ENCODE measurements at regions not wholly inside any gene's neighbourhood (a gene's known extent, or its start where the extent isn't known, plus 50 kb on each side); places are given as distances from the start of the nearest gene placed in this dataset.

DNA sequence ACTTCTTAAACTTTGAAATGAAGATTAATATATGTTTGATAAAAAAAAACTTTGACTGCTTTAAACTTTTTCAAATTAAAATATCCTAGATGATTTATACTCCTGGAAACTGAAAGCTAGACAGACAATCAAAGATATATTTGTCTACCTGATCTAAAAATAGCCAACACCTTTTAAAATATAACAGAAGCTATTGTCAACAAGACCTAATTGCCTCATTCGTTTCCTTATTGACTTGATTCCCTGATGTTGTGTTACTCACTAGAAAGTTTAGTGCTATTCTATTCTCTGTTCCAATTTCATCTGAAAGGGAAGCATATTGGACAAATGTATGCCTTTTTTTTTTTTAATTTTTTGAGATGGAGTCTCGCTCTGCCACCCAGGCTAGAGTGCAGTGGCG is 445.6 kb upstream of the ADAMTS5 start:
- 87 to 89% methylated on average over 3 of the region's 3 CpGs for WGBS, 2 donors
- no peaks in the 10 kb centered on the region for H3K27me3 ChIP-seq (ENCODE audit: control insufficient read depth in 1 of 2, insufficient read depth in 2 of 2, low read length in 1 of 2)
- DNase-seq (no peak), ATAC-seq (ENCODE audit: low FRiP score) (no peak)
- intact Hi-C loops (cut with DNase I): no loop called here
- no peak overlapping the region for H3K4me3 ChIP-seq (ENCODE audit: low read length in 2 of 2)
- H3K9me3 ChIP-seq (ENCODE audit: control insufficient read depth, low read length): no peaks in the 10 kb centered on the region
- H3K36me3 ChIP-seq (ENCODE audit: control insufficient read depth in 1 of 2, insufficient read depth in 2 of 2, low read length in 1 of 2): no peaks in the 10 kb centered on the region
- H3K4me1 ChIP-seq (ENCODE audit: control insufficient read depth in 1 of 2, insufficient read depth in 2 of 2, low read length in 2 of 2): no peaks in the 10 kb centered on the region
- no peak overlapping the region for H3K27ac ChIP-seq (ENCODE audit: low read depth in 1 of 2, low read length in 2 of 2)

- Histone ChIP-seq H3K4me1 (ENCODE audit: control insufficient read depth in 1 of 2, insufficient read depth in 2 of 2, low read length in 2 of 2) (no peaks in the 10 kb centered on the region), H3K36me3 (ENCODE audit: control insufficient read depth in 1 of 2, insufficient read depth in 2 of 2, low read length in 1 of 2) (no peaks in the 10 kb centered on the region), H3K4me3 (ENCODE audit: low read length in 2 of 2) (no peak overlapping the region), H3K27ac (ENCODE audit: low read depth in 1 of 2, low read length in 2 of 2) (no peak overlapping the region), H3K27me3 (ENCODE audit: control insufficient read depth in 1 of 2, insufficient read depth in 2 of 2, low read length in 1 of 2) (no peaks in the 10 kb centered on the region), H3K9me3 (ENCODE audit: control insufficient read depth, low read length) (no peaks in the 10 kb centered on the region)
- intact Hi-C loops (cut with DNase I): no loop called here
- WGBS, 2 donors: 15 to 19% methylated on average over 2 of the region's 2 CpGs
- no peak for ATAC-seq (ENCODE audit: low FRiP score)
- no peak for DNase-seq
Measured at GRCh38 chr21:27408826-27409225, 441.9 kb upstream of the ADAMTS5 start.

GRCh38 chr21:27407271-27407670 is 440.4 kb upstream of the ADAMTS5 start:
- DNase-seq (no peak), ATAC-seq (ENCODE audit: low FRiP score) (no peak)
- H3K27ac ChIP-seq (ENCODE audit: low read depth in 1 of 2, low read length in 2 of 2): no peak overlapping the region
- H3K4me3 ChIP-seq (ENCODE audit: low read length in 2 of 2): no peak overlapping the region
- 85 to 86% methylated on average over 5 of the region's 5 CpGs for WGBS, 2 donors
- no peaks in the 10 kb centered on the region for H3K9me3 ChIP-seq (ENCODE audit: control insufficient read depth, low read length)
- H3K4me1 ChIP-seq (ENCODE audit: control insufficient read depth in 1 of 2, insufficient read depth in 2 of 2, low read length in 2 of 2): no peaks in the 10 kb centered on the region
- H3K27me3 ChIP-seq (ENCODE audit: control insufficient read depth in 1 of 2, insufficient read depth in 2 of 2, low read length in 1 of 2): no peaks in the 10 kb centered on the region
- H3K36me3 ChIP-seq (ENCODE audit: control insufficient read depth in 1 of 2, insufficient read depth in 2 of 2, low read length in 1 of 2): no peaks in the 10 kb centered on the region
- intact Hi-C loops (cut with DNase I): no loop called here

DNA sequence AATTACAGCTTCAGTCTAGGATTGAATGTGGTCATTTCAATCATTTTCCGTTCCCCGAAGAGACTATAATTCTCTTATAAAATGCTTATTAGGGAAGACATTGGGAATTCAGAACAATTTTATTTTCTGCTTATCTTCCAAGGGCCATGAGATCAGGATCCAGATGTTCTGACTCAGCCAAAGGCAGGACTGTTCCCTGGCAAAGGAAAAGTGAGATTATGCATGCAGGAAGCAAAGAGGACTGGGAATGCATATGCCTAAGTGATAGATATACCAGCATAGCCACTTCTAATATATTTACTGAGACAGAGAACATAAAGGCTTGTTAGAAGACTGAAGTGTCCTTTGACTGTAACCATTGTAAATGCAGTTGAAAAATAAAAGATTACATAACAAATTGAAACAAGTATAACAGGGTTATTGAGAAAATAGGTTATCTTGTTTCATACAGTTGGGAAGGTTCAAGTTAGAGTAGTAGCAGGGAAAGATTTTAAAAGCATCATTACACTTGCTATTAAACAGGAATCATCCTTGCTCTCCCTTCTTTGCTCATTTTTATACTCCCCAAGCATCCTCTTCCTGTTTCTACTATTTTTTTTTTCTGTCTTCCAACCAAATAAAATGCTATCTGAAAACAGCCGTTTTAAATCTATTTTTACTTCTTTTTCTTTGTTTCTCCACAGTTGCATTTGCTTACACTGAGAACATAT is 439.6 kb upstream of the ADAMTS5 start:
- intact Hi-C loops (cut with DNase I): no loop called here
- ATAC-seq (ENCODE audit: low FRiP score) (no peak), DNase-seq (no peak)
- 12 to 15% methylated on average over 3 of the region's 3 CpGs for WGBS, 2 donors
- no peaks in the 10 kb centered on the region for H3K9me3 ChIP-seq (ENCODE audit: control insufficient read depth, low read length)
- no peaks in the 10 kb centered on the region for H3K27me3 ChIP-seq (ENCODE audit: control insufficient read depth in 1 of 2, insufficient read depth in 2 of 2, low read length in 1 of 2)
- no peak overlapping the region for H3K4me3 ChIP-seq (ENCODE audit: low read length in 2 of 2)
- no peak overlapping the region for H3K27ac ChIP-seq (ENCODE audit: low read depth in 1 of 2, low read length in 2 of 2)
- no peaks in the 10 kb centered on the region for H3K36me3 ChIP-seq (ENCODE audit: control insufficient read depth in 1 of 2, insufficient read depth in 2 of 2, low read length in 1 of 2)
- H3K4me1 ChIP-seq (ENCODE audit: control insufficient read depth in 1 of 2, insufficient read depth in 2 of 2, low read length in 2 of 2): no peaks in the 10 kb centered on the region

DNA sequence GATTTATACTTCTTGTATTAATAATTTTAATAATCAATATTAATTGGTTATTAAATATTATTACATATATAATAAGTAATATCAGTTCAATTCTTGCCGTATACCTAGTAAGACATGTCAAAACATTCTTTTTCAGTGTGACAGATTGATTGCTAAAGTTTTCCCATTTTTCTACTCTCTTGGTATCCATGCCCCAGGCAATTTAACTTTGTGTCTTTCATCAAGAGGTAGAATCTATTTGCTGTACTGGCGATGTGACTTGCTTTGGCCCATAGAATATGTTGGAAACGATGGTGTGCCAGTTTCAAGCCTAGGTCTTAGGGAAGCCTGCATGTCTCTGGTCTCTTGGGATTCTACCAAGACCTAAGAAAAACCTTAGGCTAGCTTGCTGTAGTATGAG is 436.1 kb upstream of the ADAMTS5 start:
- 87 to 92% methylated on average over 3 of the region's 3 CpGs for WGBS, 2 donors
- H3K36me3 ChIP-seq (ENCODE audit: control insufficient read depth in 1 of 2, insufficient read depth in 2 of 2, low read length in 1 of 2): no peaks in the 10 kb centered on the region
- intact Hi-C loops (cut with DNase I): no loop called here
- no peak overlapping the region for H3K27ac ChIP-seq (ENCODE audit: low read depth in 1 of 2, low read length in 2 of 2)
- no peaks in the 10 kb centered on the region for H3K27me3 ChIP-seq (ENCODE audit: control insufficient read depth in 1 of 2, insufficient read depth in 2 of 2, low read length in 1 of 2)
- no peak overlapping the region for H3K4me3 ChIP-seq (ENCODE audit: low read length in 2 of 2)
- no peaks in the 10 kb centered on the region for H3K9me3 ChIP-seq (ENCODE audit: control insufficient read depth, low read length)
- H3K4me1 ChIP-seq (ENCODE audit: control insufficient read depth in 1 of 2, insufficient read depth in 2 of 2, low read length in 2 of 2): no peaks in the 10 kb centered on the region
- ATAC-seq (ENCODE audit: low FRiP score): no peak
- no peak for DNase-seq

GRCh38 chr21:27400045-27400444 is 433.2 kb upstream of the ADAMTS5 start:
- H3K9me3 ChIP-seq (ENCODE audit: control insufficient read depth, low read length): no peaks in the 10 kb centered on the region
- no peak for ATAC-seq (ENCODE audit: low FRiP score)
- no peaks in the 10 kb centered on the region for H3K4me1 ChIP-seq (ENCODE audit: control insufficient read depth in 1 of 2, insufficient read depth in 2 of 2, low read length in 2 of 2)
- H3K36me3 ChIP-seq (ENCODE audit: control insufficient read depth in 1 of 2, insufficient read depth in 2 of 2, low read length in 1 of 2): no peaks in the 10 kb centered on the region
- H3K4me3 ChIP-seq (ENCODE audit: low read length in 2 of 2): no peak overlapping the region
- H3K27ac ChIP-seq (ENCODE audit: low read depth in 1 of 2, low read length in 2 of 2): no peak overlapping the region
- no peaks in the 10 kb centered on the region for H3K27me3 ChIP-seq (ENCODE audit: control insufficient read depth in 1 of 2, insufficient read depth in 2 of 2, low read length in 1 of 2)
- intact Hi-C loops (cut with DNase I): no loop called here
- DNase-seq: no peak
- WGBS, 2 donors: 77 to 78% methylated on average over 4 of the region's 4 CpGs

DNA sequence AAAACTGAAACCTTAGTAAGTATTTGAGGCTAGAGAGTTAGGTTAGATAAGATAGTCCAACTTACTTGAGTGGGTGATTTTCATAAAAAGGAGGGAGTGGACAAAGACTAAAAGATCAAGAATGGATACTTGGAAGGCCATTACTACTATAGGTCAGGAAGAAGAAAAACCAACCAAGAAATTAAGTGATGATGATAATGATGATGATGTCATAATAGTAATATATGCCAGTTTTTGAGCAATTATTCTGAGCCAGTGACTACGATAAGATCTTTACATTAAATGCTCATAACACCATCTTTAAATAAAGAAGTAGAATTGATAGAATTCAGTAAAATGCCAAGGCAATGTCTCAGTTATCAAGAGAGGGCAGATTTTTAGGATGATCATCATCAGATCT is 430.7 kb upstream of the ADAMTS5 start:
- intact Hi-C loops (cut with DNase I): no loop called here
- no peak overlapping the region for H3K27ac ChIP-seq (ENCODE audit: low read depth in 1 of 2, low read length in 2 of 2)
- no peaks in the 10 kb centered on the region for H3K27me3 ChIP-seq (ENCODE audit: control insufficient read depth in 1 of 2, insufficient read depth in 2 of 2, low read length in 1 of 2)
- no peaks in the 10 kb centered on the region for H3K4me1 ChIP-seq (ENCODE audit: control insufficient read depth in 1 of 2, insufficient read depth in 2 of 2, low read length in 2 of 2)
- WGBS, 2 donors: 100% methylated on average over 1 of the region's 1 CpG
- no peak for ATAC-seq (ENCODE audit: low FRiP score)
- no peaks in the 10 kb centered on the region for H3K36me3 ChIP-seq (ENCODE audit: control insufficient read depth in 1 of 2, insufficient read depth in 2 of 2, low read length in 1 of 2)
- DNase-seq: no peak
- H3K9me3 ChIP-seq (ENCODE audit: control insufficient read depth, low read length): no peaks in the 10 kb centered on the region
- no peak overlapping the region for H3K4me3 ChIP-seq (ENCODE audit: low read length in 2 of 2)

GRCh38 chr21:27393726-27394125 is 426.8 kb upstream of the ADAMTS5 start:
- Histone ChIP-seq H3K4me1 (ENCODE audit: control insufficient read depth in 1 of 2, insufficient read depth in 2 of 2, low read length in 2 of 2) (no peaks in the 10 kb centered on the region), H3K9me3 (ENCODE audit: control insufficient read depth, low read length) (no peaks in the 10 kb centered on the region), H3K27ac (ENCODE audit: low read depth in 1 of 2, low read length in 2 of 2) (no peak overlapping the region), H3K27me3 (ENCODE audit: control insufficient read depth in 1 of 2, insufficient read depth in 2 of 2, low read length in 1 of 2) (no peaks in the 10 kb centered on the region), H3K4me3 (ENCODE audit: low read length in 2 of 2) (no peak overlapping the region), H3K36me3 (ENCODE audit: control insufficient read depth in 1 of 2, insufficient read depth in 2 of 2, low read length in 1 of 2) (no peaks in the 10 kb centered on the region)
- intact Hi-C loops (cut with DNase I): no loop called here
- WGBS, 2 donors: 16 to 18% methylated on average over 3 of the region's 3 CpGs
- DNase-seq (no peak), ATAC-seq (ENCODE audit: low FRiP score) (no peak)

DNA sequence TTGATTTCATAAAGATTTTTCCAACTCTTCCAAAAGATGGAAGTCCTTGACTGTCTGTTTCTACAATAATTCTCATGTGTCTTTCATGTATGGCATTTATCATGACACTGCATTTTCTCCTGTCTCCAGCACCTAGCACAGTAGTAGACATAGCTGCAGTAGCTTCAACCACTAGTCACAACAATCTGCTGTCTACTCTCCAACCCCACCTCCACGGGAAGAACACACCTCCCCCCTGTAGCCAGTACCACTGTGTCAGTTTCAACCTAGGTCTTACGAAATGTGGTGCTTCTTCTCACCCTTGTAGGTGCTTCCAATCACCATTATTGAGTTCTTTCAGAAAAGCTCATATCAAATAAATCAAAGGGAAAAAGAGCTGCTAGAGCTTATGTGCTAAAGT is 425.1 kb upstream of the ADAMTS5 start:
- H3K27me3 ChIP-seq (ENCODE audit: control insufficient read depth in 1 of 2, insufficient read depth in 2 of 2, low read length in 1 of 2): no peaks in the 10 kb centered on the region
- ATAC-seq (ENCODE audit: low FRiP score) (no peak), DNase-seq (no peak)
- H3K9me3 ChIP-seq (ENCODE audit: control insufficient read depth, low read length): no peaks in the 10 kb centered on the region
- H3K36me3 ChIP-seq (ENCODE audit: control insufficient read depth in 1 of 2, insufficient read depth in 2 of 2, low read length in 1 of 2): no peaks in the 10 kb centered on the region
- no peak overlapping the region for H3K27ac ChIP-seq (ENCODE audit: low read depth in 1 of 2, low read length in 2 of 2)
- WGBS, 2 donors: 74 to 78% methylated on average over 2 of the region's 2 CpGs
- H3K4me3 ChIP-seq (ENCODE audit: low read length in 2 of 2): no peak overlapping the region
- H3K4me1 ChIP-seq (ENCODE audit: control insufficient read depth in 1 of 2, insufficient read depth in 2 of 2, low read length in 2 of 2): no peaks in the 10 kb centered on the region
- intact Hi-C loops (cut with DNase I): no loop called here
